22Rv1 (cell line): ENCODE measurements at regions not wholly inside any gene's neighbourhood (a gene's known extent, or its start where the extent isn't known, plus 50 kb on each side); places are given as distances from the start of the nearest gene placed in this dataset.

Experiments used
- CTCF ChIP-seq: fragments of 450-650 bp; IDR thresholded peaks from 2 replicates; pipeline ENCODE4 v1.5.1; 2017; ENCODE audit warnings: mild to moderate bottlenecking
- ZFX ChIP-seq: fragments of 450-650 bp; IDR thresholded peaks from 2 replicates; pipeline ENCODE4 v1.6.1; 2017; ENCODE audit warnings: antibody characterized with exemption, borderline replicate concordance

GRCh38 chr2:57217013-57217412, 829.6 kb upstream of the VRK2 start:
- TF ChIP-seq CTCF (no peak), ZFX (no peak)
